ENCODE measurements at regions not wholly inside any gene's neighbourhood (a gene's known extent, or its start where the extent isn't known, plus 50 kb on each side); places are given as distances from the start of the nearest gene placed in this dataset.

- 81% methylated on average over 11 of the region's 15 CpGs for WGBS (ENCODE audit: insufficient coverage)
- Histone ChIP-seq H3K4me2 (replicated peaks; ENCODE audit: low read depth, low read length, poor library complexity, severe bottlenecking) (no peak overlapping the region), H3K79me2 (ENCODE audit: control insufficient read depth, insufficient read depth, low read length) (no peaks in the 10 kb centered on the region), H3K4me1 (ENCODE audit: control insufficient read depth in 2 of 2, insufficient read depth in 2 of 2, low read length in 2 of 2) (no peaks in the 10 kb centered on the region), H3K27ac (ENCODE audit: low read length in 2 of 2) (no peak overlapping the region), H3K9ac (ENCODE audit: low read length) (no peak overlapping the region), H4K20me1 (ENCODE audit: control insufficient read depth, insufficient read depth, low read length, poor library complexity, severe bottlenecking) (no peaks in the 10 kb centered on the region), H3K4me3 (ENCODE audit: control extremely low read depth in 1 of 5, extremely low read depth in 1 of 5, insufficient read depth in 1 of 5, low read depth in 2 of 5, low read length in 4 of 5) (no peak overlapping the region), H2AFZ (ENCODE audit: insufficient read depth, low read depth, low read length, poor library complexity, severe bottlenecking) (no peak overlapping the region), H3K9me3 (ENCODE audit: control extremely low read depth in 1 of 3, control insufficient read depth in 2 of 3, insufficient read depth in 1 of 3, low read length in 2 of 3) (no peaks in the 10 kb centered on the region), H3K27me3 (replicated peaks in 1 of 4; ENCODE audit: control extremely low read depth in 1 of 4, control insufficient read depth in 3 of 4, insufficient read depth in 4 of 4, low read length in 3 of 4) (no peaks in the 10 kb centered on the region), H3K36me3 (replicated peaks in 1 of 2; ENCODE audit: control extremely low read depth in 1 of 2, control insufficient read depth in 1 of 2, extremely low read depth in 1 of 2, insufficient read depth in 2 of 2, low read length in 1 of 2) (no peaks in the 10 kb centered on the region)
- Mint-ChIP-seq H3K4me3 (no peak overlapping the region), H3K27me3 (no peaks in the 10 kb centered on the region), H3K27ac (no peak overlapping the region), H3K4me1 (no peaks in the 10 kb centered on the region), H3K9me3 (ENCODE audit: insufficient read depth) (no peaks in the 10 kb centered on the region)
- DNase-seq (no peak), ATAC-seq (ENCODE audit: low read depth) (no peak)
- intact Hi-C loops (cut with micrococcal nuclease): no loop called here
- CTCF ChIA-PET: no interaction called here
- no peak for TF ChIP-seq CTCF (IDR thresholded peaks at IDR 0.05)
- no peak for TF ChIP-seq EZH2 (IDR thresholded peaks at IDR 0.05; ENCODE audit: borderline replicate concordance, insufficient read depth, low read depth, low read length, poor library complexity, severe bottlenecking)
- POLR2A ChIA-PET: no interaction called here
These were observed 98.8 kb downstream of the CRYBB2 start for GRCh38 chr22:25318081-25318823.

GRCh38 chr22:25327018-25327755 lies 107.7 kb downstream of the CRYBB2 start:
- Mint-ChIP-seq H3K4me1 (peaks cover 2% of the 10 kb centered on the region), H3K27ac (no peak overlapping the region), H3K9me3 (ENCODE audit: insufficient read depth) (no peaks in the 10 kb centered on the region), H3K27me3 (no peaks in the 10 kb centered on the region), H3K4me3 (no peak overlapping the region)
- intact Hi-C loops (cut with micrococcal nuclease): no loop called here
- H3K27ac ChIP-seq (ENCODE audit: low read length in 2 of 2): no peak overlapping the region
- no peaks in the 10 kb centered on the region for H4K20me1 ChIP-seq (ENCODE audit: control insufficient read depth, insufficient read depth, low read length, poor library complexity, severe bottlenecking)
- no peak overlapping the region for H2AFZ ChIP-seq (ENCODE audit: insufficient read depth, low read depth, low read length, poor library complexity, severe bottlenecking)
- H3K4me2 ChIP-seq (replicated peaks; ENCODE audit: low read depth, low read length, poor library complexity, severe bottlenecking): no peak overlapping the region
- no peaks in the 10 kb centered on the region for H3K9me3 ChIP-seq (ENCODE audit: control extremely low read depth in 1 of 3, control insufficient read depth in 2 of 3, insufficient read depth in 1 of 3, low read length in 2 of 3)
- no peak overlapping the region for H3K4me3 ChIP-seq (ENCODE audit: control extremely low read depth in 1 of 5, extremely low read depth in 1 of 5, insufficient read depth in 1 of 5, low read depth in 2 of 5, low read length in 4 of 5)
- WGBS (ENCODE audit: insufficient coverage): 92% methylated on average over 14 of the region's 17 CpGs
- no peak for DNase-seq
- H3K36me3 ChIP-seq (replicated peaks in 1 of 2; ENCODE audit: control extremely low read depth in 1 of 2, control insufficient read depth in 1 of 2, extremely low read depth in 1 of 2, insufficient read depth in 2 of 2, low read length in 1 of 2): no peaks in the 10 kb centered on the region
- H3K79me2 ChIP-seq (ENCODE audit: control insufficient read depth, insufficient read depth, low read length): no peaks in the 10 kb centered on the region
- no peaks in the 10 kb centered on the region for H3K4me1 ChIP-seq (ENCODE audit: control insufficient read depth in 2 of 2, insufficient read depth in 2 of 2, low read length in 2 of 2)
- no peaks in the 10 kb centered on the region for H3K27me3 ChIP-seq (replicated peaks in 1 of 4; ENCODE audit: control extremely low read depth in 1 of 4, control insufficient read depth in 3 of 4, insufficient read depth in 4 of 4, low read length in 3 of 4)
- ChIA-PET POLR2A (no interaction called here), CTCF (no interaction called here)
- H3K9ac ChIP-seq (ENCODE audit: low read length): no peak overlapping the region
- no peak for ATAC-seq (ENCODE audit: low read depth)
- TF ChIP-seq CTCF (IDR thresholded peaks at IDR 0.05) (no peak), EZH2 (IDR thresholded peaks at IDR 0.05; ENCODE audit: borderline replicate concordance, insufficient read depth, low read depth, low read length, poor library complexity, severe bottlenecking) (no peak)

All from B cell (primary cell).